GM15510 (cell line): ENCODE measurements at regions not wholly inside any gene's neighbourhood (a gene's known extent, or its start where the extent isn't known, plus 50 kb on each side); places are given as distances from the start of the nearest gene placed in this dataset.

Source experiments
- POLR2A ChIP-seq: IDR thresholded peaks from 3 replicates; pipeline ENCODE4 v1.6.1; 2011; ENCODE audit warnings: borderline replicate concordance; ENCODE audit not compliant: insufficient read length; ENCODE audit errors: extremely low read depth

GRCh38 chr2:47690132-47690531 is 92.8 kb upstream of the MSH6 start:
- TF ChIP-seq POLR2A = no peak

GRCh38 chr2:47688561-47688960 is 94.4 kb upstream of the MSH6 start:
- TF ChIP-seq POLR2A = no peak

- no peak for TF ChIP-seq POLR2A
Observed at GRCh38 chr2:47687856-47688255, 95.1 kb upstream of the MSH6 start.

DNA sequence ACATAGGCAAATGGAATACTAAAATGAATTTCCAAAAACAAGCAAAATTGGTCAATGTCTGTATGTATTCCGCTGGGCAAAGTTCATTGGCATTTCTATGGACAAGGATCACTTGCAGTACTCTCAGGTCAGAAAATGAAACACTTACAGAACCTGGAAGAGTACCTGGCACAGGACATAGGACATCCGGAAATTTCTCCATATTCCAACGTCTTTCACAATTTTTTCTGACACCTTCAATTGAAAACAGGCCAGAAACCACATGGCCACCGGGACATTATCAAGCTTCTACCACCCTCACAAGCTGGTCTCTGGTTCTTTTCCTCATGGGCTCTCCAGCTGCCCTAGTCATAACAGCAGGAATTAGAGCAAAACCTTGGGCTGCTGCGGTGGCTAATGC is 96.9 kb upstream of the MSH6 start:
- no peak for TF ChIP-seq POLR2A

GRCh38 chr2:47682216-47682749 is 100.7 kb upstream of the MSH6 start:
- TF ChIP-seq POLR2A = no peak

- TF ChIP-seq POLR2A = no peak
Observed at GRCh38 chr2:47676261-47676926, 105.6 kb upstream of the KCNK12 start.

DNA sequence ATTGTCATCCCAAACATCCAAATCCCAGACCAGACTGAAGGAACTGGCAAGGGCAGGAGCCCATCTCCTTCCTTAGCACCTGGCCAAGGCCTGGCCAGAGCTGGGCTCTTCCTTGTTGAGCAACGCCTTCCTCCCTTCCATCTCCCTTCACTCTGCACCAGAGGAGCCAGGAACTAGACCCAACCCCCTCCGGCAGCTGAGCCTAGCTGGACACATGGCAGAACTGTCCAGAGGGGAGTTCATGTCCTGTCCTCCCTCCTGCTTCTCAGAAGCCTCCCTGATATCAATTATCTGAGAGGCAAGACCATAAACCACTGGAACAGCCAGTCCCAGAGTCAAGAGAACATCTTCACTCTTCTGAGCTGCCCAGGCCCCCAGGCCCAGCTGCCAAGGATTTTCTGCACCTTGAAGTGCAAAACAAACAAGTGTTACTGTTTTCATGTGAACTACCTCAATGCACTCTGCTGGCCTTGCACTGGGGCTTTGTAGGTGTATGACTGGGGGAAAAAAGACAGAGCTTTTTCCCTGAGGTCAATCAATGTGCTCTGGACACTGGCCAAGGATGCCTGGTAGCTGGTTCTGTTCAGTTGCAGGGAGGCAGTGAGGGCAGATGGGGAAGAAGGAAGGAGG is 104.5 kb upstream of the KCNK12 start:
- no peak for TF ChIP-seq POLR2A

DNA sequence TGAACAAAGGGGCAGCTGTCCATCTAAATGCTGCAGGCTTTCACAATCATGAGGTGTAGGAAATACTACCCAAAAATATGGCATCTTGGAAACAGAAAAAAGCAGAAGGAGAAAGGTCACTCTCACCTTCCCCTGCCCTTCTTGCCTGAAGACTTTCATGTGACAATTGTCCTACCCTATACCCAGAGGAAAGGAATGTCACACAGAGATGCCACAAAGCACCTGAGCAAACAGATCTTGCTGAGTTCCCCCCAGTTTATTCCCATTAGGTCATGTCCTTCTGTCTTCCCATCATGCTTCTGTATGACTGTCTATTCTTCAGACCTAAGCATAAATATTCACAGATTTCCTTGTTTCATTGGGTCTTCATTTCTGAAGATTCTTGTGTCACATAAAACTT is 95.5 kb upstream of the KCNK12 start:
- TF ChIP-seq POLR2A = no peak

GRCh38 chr2:47664817-47665216 is 94.0 kb upstream of the KCNK12 start:
- no peak for TF ChIP-seq POLR2A

GRCh38 chr2:47662552-47662951 is 91.8 kb upstream of the KCNK12 start:
- TF ChIP-seq POLR2A = no peak

GRCh38 chr2:47661310-47661709 is 90.5 kb upstream of the KCNK12 start:
- no peak for TF ChIP-seq POLR2A

DNA sequence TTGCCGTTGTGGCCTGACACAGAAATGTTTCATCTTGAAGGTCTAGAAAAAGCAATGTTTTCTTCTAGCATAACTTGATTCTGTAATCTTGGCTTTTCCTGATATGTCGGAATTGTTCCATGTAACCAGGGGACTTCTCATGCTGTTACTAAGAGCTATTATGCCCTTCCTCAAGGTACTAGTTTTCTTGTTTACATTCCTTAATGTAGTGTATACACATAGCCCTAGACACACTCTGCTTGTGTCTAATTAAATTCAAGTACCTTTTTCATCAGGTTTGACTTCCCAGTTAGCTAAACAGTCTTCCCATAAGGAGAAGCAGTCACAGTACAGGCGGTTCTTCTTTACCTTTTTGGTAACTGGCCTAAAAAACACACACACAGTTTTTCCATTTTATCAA is 89.4 kb upstream of the KCNK12 start:
- TF ChIP-seq POLR2A = no peak

DNA sequence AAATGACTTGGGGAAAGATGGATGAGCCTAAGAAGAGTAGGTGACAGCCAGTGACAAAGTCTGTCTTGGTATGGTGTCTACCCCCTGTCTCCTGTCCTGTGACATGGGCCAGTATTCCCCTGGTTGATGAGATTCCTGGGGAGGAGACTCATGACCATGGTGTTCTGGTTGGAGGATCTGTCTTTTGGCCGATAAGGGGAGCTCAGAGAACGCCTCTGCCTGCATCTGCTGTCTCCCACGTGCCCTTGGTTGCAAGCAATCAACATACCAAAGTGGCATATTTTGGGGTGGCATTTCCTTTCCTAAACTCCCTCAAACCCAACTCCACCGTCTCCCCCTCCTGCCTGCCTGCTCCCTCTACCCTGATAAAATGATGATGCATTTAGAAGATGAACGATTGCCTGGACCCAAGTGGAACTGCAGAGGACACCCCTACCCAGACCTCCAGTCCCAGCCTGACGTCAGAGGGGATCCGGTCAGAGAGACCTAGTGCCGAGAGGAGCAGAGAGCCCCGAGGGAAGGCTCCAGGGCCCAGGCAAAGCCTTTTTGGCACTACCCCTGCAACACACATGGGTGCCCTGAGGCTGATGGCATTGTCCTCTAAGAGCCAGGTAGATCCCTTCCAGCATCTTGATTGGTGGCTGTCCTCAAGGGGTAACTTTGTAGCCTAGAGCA is 88.0 kb upstream of the KCNK12 start:
- no peak for TF ChIP-seq POLR2A

DNA sequence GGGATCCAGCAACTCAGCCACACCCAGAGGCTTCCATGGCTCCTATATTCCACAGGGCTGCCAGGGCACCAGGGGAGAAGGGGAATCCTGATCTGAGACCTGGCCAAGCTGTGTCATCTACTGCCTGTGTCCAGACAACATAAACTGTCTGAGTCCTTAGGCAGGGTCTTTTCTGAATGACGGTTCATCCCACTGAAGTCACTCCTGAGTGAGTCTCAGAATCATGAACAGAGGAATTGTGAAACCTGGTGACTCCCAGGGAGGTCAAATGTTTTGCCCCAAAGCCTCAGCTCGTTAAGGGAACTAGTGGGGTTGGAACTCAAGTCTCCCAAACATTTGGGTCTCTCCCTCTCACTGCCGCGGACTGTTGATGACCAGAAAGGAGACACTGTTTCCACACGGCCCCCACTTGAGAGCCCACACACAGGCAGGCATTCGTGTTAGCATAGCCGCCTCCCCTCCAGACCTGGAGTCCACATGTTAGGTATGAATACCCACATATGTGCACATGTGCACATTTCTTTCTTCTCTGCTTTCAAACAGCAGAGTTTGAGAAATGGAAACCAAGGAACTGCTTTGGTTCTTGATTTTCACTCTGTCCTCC is 87.2 kb upstream of the KCNK12 start:
- no peak for TF ChIP-seq POLR2A
